Ovary (tissue), 7 donors: ENCODE measurements at regions not wholly inside any gene's neighbourhood (a gene's known extent, or its start where the extent isn't known, plus 50 kb on each side); places are given as distances from the start of the nearest gene placed in this dataset.

ENCODE experiments used
- DNase-seq, 5 donors: peaks; one replicate each; pipeline ENCODE4 v3.0.0-alpha.2; 2019 to 2020
- H3K27ac ChIP-seq, 2 donors: fragments of 200-600 bp; one replicate each; pipeline versions ENCODE4 v1.5.1 to v1.8.0; 2019 to 2022
- H3K27me3 ChIP-seq: fragments of 200-600 bp; one replicate; pipeline ENCODE4 v1.8.0; 2022
- H3K36me3 ChIP-seq: fragments of 200-600 bp; sonication (generic); one replicate; pipeline ENCODE4 v1.5.1; 2019
- H3K4me1 ChIP-seq: one replicate; pipeline ENCODE4 v1.8.1; 2013; ENCODE audit warnings: mild to moderate bottlenecking, moderate library complexity; ENCODE audit not compliant: insufficient read depth
- H3K4me3 ChIP-seq: fragments of 200-600 bp; sonication (generic); one replicate; pipeline ENCODE4 v1.5.1; 2017
- H3K9me3 ChIP-seq, 2 donors: fragments of 200-600 bp in 1 of 2; sonication (generic) in 1 of 2; one replicate each; pipeline versions ENCODE4 v1.5.1 to v1.8.1; 2013 to 2019; ENCODE audit warnings: mild to moderate bottlenecking in 1 of 2, moderate library complexity in 1 of 2
- CTCF ChIP-seq, 3 donors: fragments of 450-650 bp in 2 of 3; fragments of 200-600 bp in 1 of 3; IDR thresholded peaks; one replicate each; pipeline versions ENCODE4 v1.5.1 to v1.8.0; 2016 to 2022; ENCODE audit warnings: antibody characterized with exemption in 3 of 3, mild to moderate bottlenecking in 1 of 3
- EP300 ChIP-seq: sonication (generic); formaldehyde crosslinking; IDR thresholded peaks from one replicate; pipeline ENCODE4 v1.6.1; 2017; ENCODE audit warnings: antibody characterized with exemption
- POLR2A ChIP-seq: fragments of 450-650 bp; IDR thresholded peaks from one replicate; pipeline ENCODE4 v1.6.1; 2017; ENCODE audit warnings: antibody characterized with exemption, mild to moderate bottlenecking, moderate library complexity
- WGBS, 3 donors: extraction: QIAGEN DNeasy Blood & Tissue Kit in 1 of 3; methylation state at CpG; one replicate each; pipeline versions ENCODE4 v1.1.5 to v1.1.7; 2013 to 2017; 5-methylcytosine and 5-hydroxymethylcytosine counted together
- intact Hi-C, 4 donors: fragments of 100-400 bp; cut with DNase I; formaldehyde crosslinking; loops; one replicate each; pipeline versions ENCODE4 v1.11.0 to v1.15.1; 2022 to 2023
- donor health status: DM: no; HTN: no; CAD: no; lungs with moderate emphysema.
- donor health status: DM: no; HTN: no; CAD: no.
- donor health status: Bipolar disorder and iron deficiency.
- donor health status: DM: no; HTN: no; CAD: no.
- donor health status: DM: yes; HTN: yes; CAD: no.

GRCh38 chr5:6920628-6921256 lies 207.5 kb downstream of the TENT4A start:
- 68 to 82% (median 70%) methylated on average over 6 of the region's 6 CpGs for WGBS, 3 donors
- Histone ChIP-seq H3K27ac (no peak overlapping the region), H3K27me3 (no peaks in the 10 kb centered on the region), H3K36me3 (no peaks in the 10 kb centered on the region), H3K4me3 (no peak overlapping the region), H3K9me3 (no peaks in the 10 kb centered on the region), H3K4me1 (no peaks in the 10 kb centered on the region)
- TF ChIP-seq EP300, result no peak
- no peak for TF ChIP-seq CTCF (IDR thresholded peaks at IDR 0.05)
- no peak for TF ChIP-seq POLR2A
- intact Hi-C loops, result no loop called here
- DNase-seq, result no peak

GRCh38 chr5:6926491-6927038 lies 213.3 kb downstream of the TENT4A start:
- no peak overlapping the region for H3K4me3 ChIP-seq
- no peak for TF ChIP-seq POLR2A
- no peak for TF ChIP-seq EP300
- no peak for TF ChIP-seq CTCF (IDR thresholded peaks at IDR 0.05)
- no peaks in the 10 kb centered on the region for H3K4me1 ChIP-seq
- DNase-seq, result no peak
- H3K36me3 ChIP-seq, result no peaks in the 10 kb centered on the region
- no peaks in the 10 kb centered on the region for H3K9me3 ChIP-seq
- intact Hi-C loops, result no loop called here
- no peak overlapping the region for H3K27ac ChIP-seq
- WGBS, 3 donors, result 28 to 57% (median 55%) methylated on average over 1 of the region's 1 CpG
- no peaks in the 10 kb centered on the region for H3K27me3 ChIP-seq

GRCh38 chr5:6936031-6936430 lies 222.8 kb downstream of the TENT4A start:
- TF ChIP-seq POLR2A (no peak), CTCF (IDR thresholded peaks at IDR 0.05) (no peak), EP300 (no peak)

GRCh38 chr5:6937677-6938076 lies 224.4 kb downstream of the TENT4A start:
- H3K36me3 ChIP-seq, result no peaks in the 10 kb centered on the region
- no peaks in the 10 kb centered on the region for H3K27me3 ChIP-seq
- TF ChIP-seq EP300 (no peak), POLR2A (no peak), CTCF (IDR thresholded peaks at IDR 0.05) (no peak)
- no peaks in the 10 kb centered on the region for H3K4me1 ChIP-seq
- no peak for DNase-seq
- H3K9me3 ChIP-seq, result no peaks in the 10 kb centered on the region
- no peak overlapping the region for H3K27ac ChIP-seq
- 10 to 36% (median 22%) methylated on average over 3 of the region's 3 CpGs for WGBS, 3 donors
- H3K4me3 ChIP-seq, result no peak overlapping the region
- intact Hi-C loops, result no loop called here

More at GRCh38 chr5:6936031-6936430, 222.8 kb downstream of the TENT4A start:
- DNase-seq, result no peak
- Histone ChIP-seq H3K27ac (no peak overlapping the region), H3K4me3 (no peak overlapping the region), H3K27me3 (no peaks in the 10 kb centered on the region), H3K4me1 (no peaks in the 10 kb centered on the region), H3K9me3 (no peaks in the 10 kb centered on the region), H3K36me3 (no peaks in the 10 kb centered on the region)
- intact Hi-C loops, result no loop called here
- WGBS, 3 donors, result 16 to 23% (median 16%) methylated on average over 1 of the region's 1 CpG
